HCT116 (cell line): ENCODE measurements at regions not wholly inside any gene's neighbourhood (a gene's known extent, or its start where the extent isn't known, plus 50 kb on each side); places are given as distances from the start of the nearest gene placed in this dataset.

Experiments used
- EGR1 ChIP-seq: IDR thresholded peaks from 2 replicates; pipeline ENCODE4 v1.6.1; 2012; ENCODE audit warnings: low read depth
- EZH2 ChIP-seq: fragments of 200-600 bp; sonication (generic); IDR thresholded peaks from 2 replicates; pipeline ENCODE4 v1.6.1; 2017; ENCODE audit warnings: antibody characterized with exemption, mixed run types
- EZH2phosphoT487 ChIP-seq: fragments of 200-600 bp; IDR thresholded peaks from 2 replicates; pipeline ENCODE4 v1.6.1; 2018; ENCODE audit warnings: antibody characterized with exemption, borderline replicate concordance
- JUND ChIP-seq: IDR thresholded peaks from 2 replicates; pipeline ENCODE4 v1.6.1; 2012
- POLR2A ChIP-seq: IDR thresholded peaks from 2 replicates; pipeline ENCODE4 v1.7.0; 2011; ENCODE audit warnings: borderline replicate concordance; ENCODE audit not compliant: insufficient read depth, insufficient read length; ENCODE audit errors: extremely low read depth
- POLR2AphosphoS5 ChIP-seq: IDR thresholded peaks from 2 replicates; pipeline ENCODE4 v1.6.1; 2011; ENCODE audit warnings: mild to moderate bottlenecking, low read depth, low read length, moderate library complexity
- RAD21 ChIP-seq: IDR thresholded peaks from 2 replicates; pipeline ENCODE4 v1.6.1; 2012; ENCODE audit warnings: low read depth, mild to moderate bottlenecking
- REST ChIP-seq: IDR thresholded peaks from 2 replicates; pipeline ENCODE4 v1.6.1; 2012; ENCODE audit warnings: low read depth
- TCF7L2 ChIP-seq: IDR thresholded peaks from 2 replicates; pipeline ENCODE4 v1.7.0; 2011; ENCODE audit warnings: borderline replicate concordance, inconsistent platforms; ENCODE audit not compliant: insufficient read depth, insufficient read length; ENCODE audit errors: extremely low read depth
- YY1 ChIP-seq: IDR thresholded peaks from 2 replicates; pipeline ENCODE4 v1.6.1; 2011; ENCODE audit warnings: low read length, low read depth, moderate library complexity, mild to moderate bottlenecking; ENCODE audit not compliant: insufficient replicate concordance; ENCODE audit errors: extremely low read depth
- ZBTB33 ChIP-seq: IDR thresholded peaks from 2 replicates; pipeline ENCODE4 v1.6.1; 2011; ENCODE audit warnings: mild to moderate bottlenecking, low read length, moderate library complexity; ENCODE audit not compliant: insufficient replicate concordance; ENCODE audit errors: extremely low read depth
- ZNF274 ChIP-seq: fragments of 200-500 bp; sonication (Bioruptor generic); IDR thresholded peaks from 2 replicates; pipeline ENCODE4 v1.6.1; 2014; ENCODE audit warnings: mild to moderate bottlenecking, low read depth, low read length, inconsistent platforms
- TF ChIP-seq, protein P1 (sequence below), 3 experiments: fragments of 200-600 bp in 1 of 3; sonication (generic) in 1 of 3; IDR thresholded peaks in 2 of 3; conservative IDR thresholded peaks in 1 of 3; 2 replicates each; pipeline ENCODE4 v1.5.1; 2012 to 2017; ENCODE audit warnings: low read depth in 2 of 3, low read length in 2 of 3, antibody characterized with exemption in 1 of 3, borderline replicate concordance in 1 of 3, control low read depth in 1 of 3, mild to moderate bottlenecking in 1 of 3, mixed read lengths in 1 of 3, mixed run types in 1 of 3, moderate library complexity in 1 of 3; ENCODE audit not compliant: insufficient read depth in 1 of 3

GRCh38 chr11:10632483-10632882, 61.1 kb downstream of the IRAG1 start:
- TF ChIP-seq RAD21 (no peak), POLR2AphosphoS5 (no peak), POLR2A (no peak), EGR1 (no peak), ZBTB33 (no peak), JUND (no peak), EZH2 (no peak), ZNF274 (no peak), YY1 (no peak), EZH2phosphoT487 (no peak), TCF7L2 (no peak), REST (no peak)
- TF ChIP-seq, protein P1, sequence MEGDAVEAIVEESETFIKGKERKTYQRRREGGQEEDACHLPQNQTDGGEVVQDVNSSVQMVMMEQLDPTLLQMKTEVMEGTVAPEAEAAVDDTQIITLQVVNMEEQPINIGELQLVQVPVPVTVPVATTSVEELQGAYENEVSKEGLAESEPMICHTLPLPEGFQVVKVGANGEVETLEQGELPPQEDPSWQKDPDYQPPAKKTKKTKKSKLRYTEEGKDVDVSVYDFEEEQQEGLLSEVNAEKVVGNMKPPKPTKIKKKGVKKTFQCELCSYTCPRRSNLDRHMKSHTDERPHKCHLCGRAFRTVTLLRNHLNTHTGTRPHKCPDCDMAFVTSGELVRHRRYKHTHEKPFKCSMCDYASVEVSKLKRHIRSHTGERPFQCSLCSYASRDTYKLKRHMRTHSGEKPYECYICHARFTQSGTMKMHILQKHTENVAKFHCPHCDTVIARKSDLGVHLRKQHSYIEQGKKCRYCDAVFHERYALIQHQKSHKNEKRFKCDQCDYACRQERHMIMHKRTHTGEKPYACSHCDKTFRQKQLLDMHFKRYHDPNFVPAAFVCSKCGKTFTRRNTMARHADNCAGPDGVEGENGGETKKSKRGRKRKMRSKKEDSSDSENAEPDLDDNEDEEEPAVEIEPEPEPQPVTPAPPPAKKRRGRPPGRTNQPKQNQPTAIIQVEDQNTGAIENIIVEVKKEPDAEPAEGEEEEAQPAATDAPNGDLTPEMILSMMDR (IDR thresholded peaks at IDR 0.05 in 2 of 3, conservative IDR thresholded peaks at IDR 0.05 in 1 of 3; ENCODE audit: borderline replicate concordance in 1 of 3, insufficient read depth in 1 of 3, low read depth in 2 of 3, low read length in 2 of 3): no peak
